GM18861 (cell line): ENCODE measurements at regions not wholly inside any gene's neighbourhood (a gene's known extent, or its start where the extent isn't known, plus 50 kb on each side); places are given as distances from the start of the nearest gene placed in this dataset.
"Not testable (repeated sequence)": the region's sequence is repeated elsewhere in the genome, so short reads cannot be mapped to it uniquely, and the experiment has no call there.

ENCODE experiments used
- ATAC-seq: cut with Tn5 transposase; IDR thresholded peaks from one replicate; pipeline ENCODE4 v1.9.1; 2021; ENCODE audit not compliant: unreplicated experiment

DNA sequence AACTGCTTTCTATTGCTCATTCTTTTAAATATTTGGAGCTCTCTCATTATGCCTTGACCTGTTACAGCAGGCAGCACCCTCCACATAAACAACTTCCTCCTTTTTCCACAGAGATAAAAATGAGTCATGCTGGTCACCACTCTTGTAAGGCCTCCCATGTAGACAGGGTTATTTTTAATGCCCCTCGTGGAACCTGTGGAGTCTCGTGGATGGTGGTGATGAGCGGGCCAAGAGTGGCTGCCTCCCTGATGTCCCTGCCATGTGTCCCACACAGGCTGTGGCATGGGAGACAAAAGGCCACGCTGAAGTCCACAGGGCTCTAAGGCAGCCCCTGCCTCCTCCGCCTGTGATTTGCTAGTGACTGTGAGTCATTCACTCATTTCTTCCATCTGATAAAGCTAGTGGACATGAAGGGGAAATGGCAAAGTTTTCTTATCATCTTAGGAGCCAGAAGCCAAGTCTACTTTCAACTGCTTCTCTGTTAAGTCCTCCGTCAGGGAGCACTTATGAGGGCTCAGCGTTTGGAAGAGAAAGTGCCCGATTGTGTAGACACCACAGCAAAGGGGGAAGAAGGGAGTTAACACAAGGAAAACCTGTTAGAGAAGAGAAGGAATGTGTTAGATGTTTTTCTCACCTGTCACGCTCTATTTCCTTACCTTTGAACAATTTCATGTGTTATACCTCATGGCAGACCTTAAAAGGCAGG, 121.6 kb upstream of the FAT1 start:
- ATAC-seq = no peak

DNA sequence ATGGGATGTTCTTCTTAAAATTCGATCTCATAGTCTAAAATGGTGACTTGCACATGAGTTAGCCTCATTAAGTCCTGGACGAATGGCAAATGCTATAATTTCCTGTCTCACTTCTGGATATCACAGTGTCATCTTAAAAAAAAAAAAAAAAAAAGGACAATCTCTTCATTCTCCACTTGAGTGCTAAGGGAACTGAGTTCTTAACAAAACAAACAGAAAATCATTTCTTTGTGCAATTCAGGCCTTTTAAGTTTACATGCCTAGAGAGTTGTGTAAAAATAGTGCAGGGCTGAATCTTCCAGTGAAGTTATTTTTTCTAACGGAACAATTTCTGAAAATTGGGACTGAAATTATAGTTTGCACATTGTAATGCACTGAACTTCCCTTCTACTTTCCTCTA, 122.8 kb upstream of the FAT1 start:
- no peak for ATAC-seq

- ATAC-seq = not testable (repeated sequence)
These were observed 123.9 kb upstream of the FAT1 start for GRCh38 chr4:186847429-186848131.

GRCh38 chr4:186848437-186848836, 124.8 kb upstream of the FAT1 start:
- ATAC-seq = no peak

GRCh38 chr4:186851291-186852072, 127.8 kb upstream of the FAT1 start:
- ATAC-seq = no peak

GRCh38 chr4:186852073-186852420, 128.4 kb upstream of the FAT1 start:
- no peak for ATAC-seq

GRCh38 chr4:186852964-186853391, 129.3 kb upstream of the FAT1 start:
- ATAC-seq = peak; percentile 93

DNA sequence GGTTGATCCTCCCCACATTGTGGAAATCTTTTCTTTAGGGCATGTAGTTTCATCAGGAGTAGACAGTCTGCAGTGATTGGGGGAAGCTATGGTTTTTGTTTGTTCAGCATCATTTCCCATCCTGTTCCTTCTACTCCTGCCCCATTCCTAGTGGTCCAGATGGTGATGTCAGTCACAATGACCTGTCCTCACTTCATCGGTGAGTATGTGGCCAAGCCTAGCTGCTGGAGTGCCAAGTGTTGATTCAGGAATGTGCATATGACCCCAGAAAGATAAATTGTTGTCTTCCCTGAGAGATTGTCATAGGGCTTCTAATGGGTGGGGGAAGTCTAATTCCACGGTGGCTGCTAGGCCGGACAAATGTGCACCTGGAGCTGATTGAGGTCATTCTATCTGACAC, 130.6 kb upstream of the FAT1 start:
- ATAC-seq = no peak

GRCh38 chr4:186855111-186855510, 131.5 kb upstream of the FAT1 start:
- ATAC-seq = no peak

GRCh38 chr4:186857793-186858192, 134.1 kb upstream of the FAT1 start:
- ATAC-seq = no peak

DNA sequence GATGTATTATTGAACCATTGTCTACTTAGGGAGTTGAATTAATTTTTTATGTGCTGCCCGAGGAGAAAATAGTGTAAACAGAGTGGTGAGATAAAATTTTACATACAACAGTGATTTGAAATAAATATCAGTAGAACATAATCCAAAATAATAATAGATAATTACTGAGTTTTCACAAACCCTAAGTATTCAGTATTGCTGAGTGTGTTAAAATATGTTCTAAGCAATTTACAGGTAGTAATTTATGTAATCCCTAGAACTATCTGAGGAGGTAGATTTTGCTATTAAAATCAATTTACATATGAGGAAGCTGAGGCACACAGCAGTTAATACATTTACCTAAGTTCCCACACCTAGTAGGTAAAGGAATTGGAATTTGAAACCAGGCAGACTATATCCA, 134.7 kb upstream of the FAT1 start:
- no peak for ATAC-seq

DNA sequence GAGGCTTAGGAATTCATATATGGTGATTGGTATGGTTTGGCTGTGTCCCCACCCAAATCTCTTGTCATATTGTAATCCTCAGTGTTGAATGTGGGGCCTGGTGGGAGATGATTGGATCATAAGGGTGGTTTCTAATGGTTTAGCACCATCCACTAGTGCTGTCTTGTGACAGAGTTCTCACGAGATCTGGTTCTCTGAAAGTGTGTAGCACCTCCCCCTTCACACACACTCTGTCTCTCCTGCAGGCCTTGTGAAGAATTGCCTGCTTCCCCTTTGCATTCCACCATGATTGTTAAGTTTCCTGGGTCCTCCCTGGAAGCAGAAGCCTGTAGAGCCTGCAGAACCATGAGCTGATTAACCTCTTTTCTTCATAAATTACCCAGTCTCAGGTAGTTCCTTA, 135.8 kb upstream of the FAT1 start:
- ATAC-seq = no peak

DNA sequence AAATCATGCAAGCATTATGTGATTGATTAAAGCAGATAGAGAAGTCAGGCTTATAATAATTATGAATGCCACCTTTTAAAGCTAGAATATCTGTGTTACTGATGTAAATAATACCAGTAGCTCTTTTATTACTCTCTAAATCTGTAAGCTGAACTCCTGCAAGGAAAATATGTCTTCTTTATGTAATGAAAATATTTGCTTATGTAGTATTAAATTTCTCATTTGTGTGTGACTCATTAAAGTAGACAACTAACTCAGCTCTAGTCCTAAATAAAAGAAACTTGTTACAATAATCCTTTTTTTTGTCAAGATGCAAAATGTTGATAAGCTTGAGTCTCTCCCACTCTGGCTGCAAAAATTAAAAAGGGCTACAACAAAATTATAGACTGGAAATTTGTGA, 137.7 kb upstream of the FAT1 start:
- no peak for ATAC-seq

DNA sequence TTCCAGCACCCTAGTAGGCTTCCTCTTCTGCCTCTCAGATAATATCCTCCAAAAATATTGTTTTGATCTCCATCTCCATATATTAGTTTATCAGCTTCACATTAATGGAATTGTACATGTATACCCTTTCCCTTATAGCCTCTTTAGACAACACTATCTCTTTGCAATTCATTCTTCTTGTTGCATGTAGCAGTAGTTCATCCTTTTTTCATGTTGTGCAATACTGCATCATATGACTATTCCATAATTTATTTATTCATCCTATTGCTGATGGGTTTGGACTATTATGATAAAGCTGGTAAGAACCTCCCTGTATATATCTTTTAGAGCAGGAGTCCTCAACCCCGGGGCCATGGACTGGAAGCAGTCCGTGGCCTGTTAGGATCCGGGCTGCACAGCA, 148.2 kb upstream of the FAT1 start:
- ATAC-seq = no peak

DNA sequence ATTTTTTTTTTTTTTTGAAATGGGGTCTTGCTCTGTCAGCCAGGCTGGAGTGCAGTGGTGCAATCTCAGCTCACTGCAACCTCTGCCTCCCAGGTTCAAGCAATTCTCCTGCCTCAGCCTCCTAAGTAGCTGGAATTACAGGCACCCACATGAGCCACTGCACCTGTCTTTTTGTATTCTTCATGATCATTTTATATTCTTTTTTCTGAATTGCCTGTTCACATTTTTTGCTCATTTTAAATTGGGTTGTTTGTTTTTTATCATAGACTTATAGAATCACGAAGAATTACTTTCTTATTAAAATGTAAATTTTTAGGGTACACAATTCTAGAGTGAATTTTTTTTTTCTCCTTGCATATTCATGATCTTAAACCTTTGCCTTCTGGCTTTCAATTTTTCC, 149.4 kb upstream of the FAT1 start:
- not testable (repeated sequence) for ATAC-seq

GRCh38 chr4:186875476-186875875, 151.8 kb upstream of the FAT1 start:
- ATAC-seq = no peak

DNA sequence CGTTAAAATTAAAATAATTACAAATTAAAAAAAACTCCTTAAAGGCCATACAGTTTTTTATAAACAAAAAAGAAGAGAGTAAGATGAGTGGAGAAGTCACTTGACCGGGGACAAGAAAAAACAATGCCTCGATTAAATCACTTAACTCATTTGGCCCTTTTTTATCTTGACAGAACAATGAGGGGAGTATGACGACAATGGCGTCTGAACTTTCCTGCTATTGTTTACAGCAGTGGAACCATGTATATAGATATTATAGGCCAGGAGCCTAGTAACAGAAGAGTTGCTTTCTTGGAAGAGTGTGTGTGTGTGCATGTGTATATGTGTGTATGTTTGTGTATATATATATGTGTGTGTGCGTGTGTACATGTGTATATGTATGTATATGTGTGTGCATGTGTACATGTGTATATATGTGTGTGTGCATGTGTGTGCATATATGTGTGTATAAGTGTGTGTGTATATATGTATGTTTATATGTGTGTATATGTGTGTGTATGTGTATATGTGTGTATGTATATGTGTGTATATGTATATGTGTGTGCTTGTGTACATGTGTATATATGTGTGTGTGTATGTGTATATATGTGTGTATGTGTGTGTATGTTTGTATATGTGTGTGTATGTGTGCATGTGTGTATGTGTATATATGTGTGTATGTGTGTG, 153.4 kb upstream of the FAT1 start:
- ATAC-seq = no peak

GRCh38 chr4:186878203-186878776, 154.6 kb upstream of the FAT1 start:
- ATAC-seq = no peak

DNA sequence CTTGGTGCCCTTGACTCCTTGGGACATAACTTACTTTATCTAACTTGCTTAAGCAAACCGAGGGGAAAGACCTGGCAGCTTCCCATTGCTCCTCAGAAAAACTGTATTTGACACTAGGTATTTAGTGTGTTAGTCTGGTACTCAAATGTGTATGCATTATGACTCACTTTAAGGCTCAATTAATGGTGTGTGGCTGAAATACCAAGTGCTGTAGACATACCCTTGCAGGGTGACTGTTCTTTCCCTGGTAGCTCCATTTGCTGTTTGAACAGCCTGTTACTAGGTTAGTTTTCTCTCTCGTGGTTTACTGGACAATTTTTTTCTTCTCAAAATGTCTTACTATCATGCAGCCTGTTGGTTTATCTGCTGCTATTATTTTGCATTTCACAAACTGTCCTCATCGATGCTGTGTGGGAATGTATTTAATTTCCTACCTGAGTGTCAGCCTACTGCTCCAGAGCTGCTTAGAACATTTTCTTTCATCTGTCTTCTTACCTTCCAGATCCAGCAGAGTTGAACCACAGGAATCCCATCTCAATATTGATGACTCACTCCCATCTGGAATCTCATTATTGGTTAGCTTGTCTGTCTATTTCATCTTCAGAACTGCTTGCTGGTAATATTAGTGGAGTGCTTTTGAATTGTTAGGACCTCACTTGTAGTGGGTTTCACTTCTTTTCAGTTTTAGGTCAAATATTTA, 158.0 kb upstream of the FAT1 start:
- ATAC-seq = no peak

- ATAC-seq = peak; percentile 61
These were observed 158.6 kb upstream of the FAT1 start for GRCh38 chr4:186882293-186882692.

- no peak for ATAC-seq
These were observed 161.6 kb upstream of the FAT1 start for GRCh38 chr4:186885289-186885688.
